GM12878 (cell line): ENCODE measurements at regions not wholly inside any gene's neighbourhood (a gene's known extent, or its start where the extent isn't known, plus 50 kb on each side); places are given as distances from the start of the nearest gene placed in this dataset.

Experiments
- ATAC-seq: fragments of 200-7000 bp; cut with Tn5 transposase; 3 replicates; pipeline ENCODE4 v1.9.1; 2020; ENCODE audit warnings: mild to moderate bottlenecking, moderate library complexity
- BruUV-seq: library from RNA; stranded (reverse); fragments of 400-500 nt; replicated peaks from 2 replicates; lab custom pipeline; 2021; lab: Mats Ljungman, UMichigan
- CTCF ChIA-PET: fragments of 300-600 bp; sonication (Branson Sonifier 250); formaldehyde crosslinking; extraction: SDS; loops from one replicate; lab custom pipeline; 2021; ENCODE audit warnings: inconsistent platforms; lab: Yijun Ruan, JAX
- POLR2A ChIA-PET: fragments of 350-600 bp; formaldehyde crosslinking; extraction: SDS; loops from one replicate; lab custom pipeline; 2021; ENCODE audit warnings: inconsistent platforms; lab: Charles Lee
- RAD21 ChIA-PET: fragments of 300-600 bp; sonication (Branson Sonifier 250); formaldehyde crosslinking; loops from one replicate; lab custom pipeline; 2023; ENCODE audit warnings: antibody characterized with exemption; ENCODE audit not compliant: unreplicated experiment; lab: Charles Lee
- SMC1A ChIA-PET: fragments of 300-600 bp; sonication (Branson Sonifier 250); formaldehyde crosslinking; loops from one replicate; lab custom pipeline; 2023; ENCODE audit not compliant: unreplicated experiment, uncharacterized antibody; lab: Charles Lee
- DNase-seq: peaks from one replicate; pipeline ENCODE4 v3.0.0-alpha.2; 2011; ENCODE audit warnings: low read depth, low spot score
- FAIRE-seq: peaks from 3 replicates; lab custom pipeline; 2011; peaks lifted over from hg19 to GRCh38; lab: Jason Lieb, UNC
- H2AFZ ChIP-seq: 2 replicates; pipeline ENCODE4 v1.6.0; 2011; ENCODE audit warnings: low read depth, low read length, control low read depth; ENCODE audit not compliant: control insufficient read depth
- H3K27ac ChIP-seq: 2 replicates; pipeline ENCODE4 v1.5.1; 2011; ENCODE audit warnings: control low read depth; ENCODE audit not compliant: control insufficient read depth, insufficient read depth
- H3K27me3 ChIP-seq, 2 experiments: replicated peaks in 1 of 2; 2 replicates each; pipeline versions ENCODE4 v1.6.0 to v1.6.1; 2011; ENCODE audit warnings: low read length in 1 of 2; ENCODE audit not compliant: control insufficient read depth in 2 of 2, insufficient read depth in 2 of 2
- H3K36me3 ChIP-seq, 2 experiments: 2 replicates each; pipeline ENCODE4 v1.5.1; 2011; ENCODE audit warnings: low read length in 1 of 2; ENCODE audit not compliant: control insufficient read depth in 2 of 2, insufficient read depth in 2 of 2
- H3K4me1 ChIP-seq: 2 replicates; pipeline ENCODE4 v1.6.1; 2011; ENCODE audit warnings: mild to moderate bottlenecking, low read length, moderate library complexity, mixed read lengths; ENCODE audit not compliant: control insufficient read depth, insufficient read depth
- H3K4me2 ChIP-seq: 2 replicates; pipeline ENCODE4 v1.6.0; 2011; ENCODE audit warnings: control low read depth; ENCODE audit not compliant: control insufficient read depth, insufficient read depth
- H3K4me3 ChIP-seq: fragments of 200-600 bp; sonication (generic); 2 replicates; pipeline ENCODE4 v1.5.1; 2016
- H3K79me2 ChIP-seq: 2 replicates; pipeline ENCODE4 v1.6.0; 2011; ENCODE audit warnings: low read length; ENCODE audit not compliant: control insufficient read depth, insufficient read depth
- H3K9ac ChIP-seq: 2 replicates; pipeline ENCODE4 v1.8.0; 2011; ENCODE audit warnings: low read length, control low read depth, mixed read lengths; ENCODE audit not compliant: control insufficient read depth, insufficient read depth
- H3K9me3 ChIP-seq: replicated peaks from 3 replicates; pipeline ENCODE4 v1.5.1; 2011; ENCODE audit warnings: mild to moderate bottlenecking, low read length; ENCODE audit not compliant: control insufficient read depth, insufficient read depth
- H4K20me1 ChIP-seq: 2 replicates; pipeline ENCODE4 v1.6.0; 2011; ENCODE audit not compliant: control insufficient read depth, insufficient read depth
- ATF7 ChIP-seq: fragments of 450-650 bp; IDR thresholded peaks from 2 replicates; pipeline ENCODE4 v1.6.1; 2016; ENCODE audit warnings: low read depth, mild to moderate bottlenecking
- BCL11A ChIP-seq: IDR thresholded peaks from 2 replicates; pipeline ENCODE4 v1.6.1; 2011; ENCODE audit warnings: low read depth, low read length
- CBX5 ChIP-seq: sonication (generic); IDR thresholded peaks from 2 replicates; pipeline ENCODE4 v1.6.1; 2016; ENCODE audit warnings: low read depth, moderate library complexity, mild to moderate bottlenecking, inconsistent platforms
- HDGF ChIP-seq: fragments of 450-650 bp; IDR thresholded peaks from 2 replicates; pipeline ENCODE4 v1.6.1; 2016; ENCODE audit warnings: antibody characterized with exemption
- KDM1A ChIP-seq: fragments of 200-600 bp; sonication (generic); IDR thresholded peaks from 2 replicates; pipeline ENCODE4 v1.6.1; 2016; ENCODE audit warnings: borderline replicate concordance
- MTA2 ChIP-seq: fragments of 450-650 bp; IDR thresholded peaks from 2 replicates; pipeline ENCODE4 v1.6.1; 2016; ENCODE audit warnings: low read depth, mild to moderate bottlenecking, moderate library complexity
- NFIC ChIP-seq: IDR thresholded peaks from 2 replicates; pipeline ENCODE4 v1.6.1; 2012; ENCODE audit warnings: low read depth, mild to moderate bottlenecking, inconsistent platforms, low read length, moderate library complexity
- NR2C2 ChIP-seq: IDR thresholded peaks from 2 replicates; pipeline ENCODE4 v1.6.1; 2011; ENCODE audit warnings: borderline replicate concordance, low read depth; ENCODE audit not compliant: control insufficient read depth, insufficient read length
- SMC3 ChIP-seq: IDR thresholded peaks from 2 replicates; pipeline ENCODE4 v1.6.1; 2011; ENCODE audit warnings: low read length, improper control_type of control experiment, borderline replicate concordance
- SUPT20H ChIP-seq: IDR thresholded peaks from 2 replicates; pipeline ENCODE4 v1.6.1; 2011; ENCODE audit warnings: low read depth, mild to moderate bottlenecking, low read length, moderate library complexity, borderline replicate concordance; ENCODE audit not compliant: control insufficient read depth
- TBL1XR1 ChIP-seq: IDR thresholded peaks from 2 replicates; pipeline ENCODE4 v1.6.1; 2012; ENCODE audit warnings: low read depth, low read length, improper control_type of control experiment
- ZNF217 ChIP-seq: fragments of 450-650 bp; IDR thresholded peaks from 2 replicates; pipeline ENCODE4 v1.6.1; 2017; ENCODE audit warnings: antibody characterized with exemption, mild to moderate bottlenecking
- ZNF24 ChIP-seq: fragments of 450-650 bp; IDR thresholded peaks from 2 replicates; pipeline ENCODE4 v1.6.1; 2017; ENCODE audit warnings: antibody characterized with exemption, mild to moderate bottlenecking
- ZNF384 ChIP-seq: IDR thresholded peaks from 2 replicates; pipeline ENCODE4 v1.6.1; 2012; ENCODE audit warnings: low read depth, mild to moderate bottlenecking, low read length, improper control_type of control experiment, borderline replicate concordance
- ZNF622 ChIP-seq: fragments of 450-650 bp; IDR thresholded peaks from 2 replicates; pipeline ENCODE4 v1.6.1; 2017; ENCODE audit warnings: mild to moderate bottlenecking, inconsistent platforms
- WGBS: methylation state at CpG from one replicate; pipeline ENCODE4 v1.1.6; 2016; ENCODE audit warnings: low lambda C conversion rate; ENCODE audit not compliant: insufficient replicate concordance, insufficient coverage; ENCODE audit errors: missing lambda C conversion rate; 5-methylcytosine and 5-hydroxymethylcytosine counted together
- in situ Hi-C: fragments of 300-500 bp; cut with MboI; formaldehyde crosslinking; loops from 9 replicates; pipeline ENCODE4 v1.14.3; 2018; ENCODE audit warnings: mixed read lengths
- intact Hi-C: fragments of 100-400 bp; cut with micrococcal nuclease; formaldehyde crosslinking; loops from one replicate; pipeline ENCODE4 v1.14.2; 2022; ENCODE audit not compliant: unreplicated experiment
- TF ChIP-seq, protein P1 (sequence below): fragments of 450-650 bp; IDR thresholded peaks from 2 replicates; pipeline ENCODE4 v1.6.1; 2014; ENCODE audit warnings: mild to moderate bottlenecking
- TF ChIP-seq, protein P2 (sequence below): fragments of 450-650 bp; IDR thresholded peaks from 2 replicates; pipeline ENCODE4 v1.6.1; 2018; ENCODE audit warnings: mild to moderate bottlenecking, low read depth, moderate library complexity; ENCODE audit not compliant: partially characterized antibody

- 38% methylated on average over 8 of the region's 9 CpGs for WGBS
- in situ Hi-C loops, result no loop called here
- no peak overlapping the region for H3K27ac ChIP-seq
- ChIA-PET CTCF (interaction anchor here (0.6 kb wide), 1 partner anchor 762 kb away, joined by 4 read pairs; no protein-coding TSS in a partner anchor), RAD21 (no interaction called here), POLR2A (no interaction called here)
- no peak overlapping the region for H3K4me3 ChIP-seq
- no peak for ATAC-seq
- no peaks in the 10 kb centered on the region for H3K4me1 ChIP-seq
- H3K27me3 ChIP-seq, result no peaks in the 10 kb centered on the region
- no peak for FAIRE-seq
- H4K20me1 ChIP-seq, result no peaks in the 10 kb centered on the region
- no peak for DNase-seq
- no peaks in the 10 kb centered on the region for H3K79me2 ChIP-seq
- H2AFZ ChIP-seq, result no peak overlapping the region
- no TSS peak for BruUV-seq
- no peak overlapping the region for H3K4me2 ChIP-seq
- no peak for TF ChIP-seq SUPT20H
- TF ChIP-seq, all 136 proteins: peak for 0
- Histone ChIP-seq H3K36me3 (no peaks in the 10 kb centered on the region), H3K9me3 (no peaks in the 10 kb centered on the region), H3K9ac (no peak overlapping the region)
- SMC1A ChIA-PET, result interaction anchor here (0.6 kb wide), 1 partner anchor 227 kb away, joined by 3 read pairs; no protein-coding TSS in a partner anchor
- intact Hi-C loops, result no loop called here
Measured at GRCh38 chr10:3595736-3596135, 189.3 kb downstream of the KLF6 start.

- ATAC-seq (no peak), FAIRE-seq (no peak), DNase-seq (no peak)
- ChIA-PET POLR2A (no interaction called here), RAD21 (no interaction called here), CTCF (interaction anchor here (1.0 kb wide), 1 partner anchor 9 kb away, joined by 3 read pairs; no protein-coding TSS in a partner anchor), SMC1A (no interaction called here)
- no TSS peak for BruUV-seq
- no peaks in the 10 kb centered on the region for H4K20me1 ChIP-seq
- H3K4me1 ChIP-seq, result no peaks in the 10 kb centered on the region
- no peaks in the 10 kb centered on the region for H3K36me3 ChIP-seq
- in situ Hi-C loops (no loop called here), intact Hi-C loops (no loop called here)
- no peaks in the 10 kb centered on the region for H3K27me3 ChIP-seq
- no peak overlapping the region for H3K4me2 ChIP-seq
- 74% methylated on average over 6 of the region's 6 CpGs for WGBS
- no peak overlapping the region for H3K27ac ChIP-seq
- no peak overlapping the region for H3K4me3 ChIP-seq
- H3K9ac ChIP-seq, result no peak overlapping the region
- H3K79me2 ChIP-seq, result no peaks in the 10 kb centered on the region
- H3K9me3 ChIP-seq, result no peaks in the 10 kb centered on the region
- no peak overlapping the region for H2AFZ ChIP-seq
- TF ChIP-seq CBX5 (no peak), HDGF (no peak), KDM1A (no peak), BCL11A (no peak), ZNF24 (no peak), TBL1XR1 (no peak), NFIC (no peak), NR2C2 (no peak), ATF7 (no peak), MTA2 (no peak), ZNF217 (no peak), ZNF384 (no peak), ZNF622 (no peak), SMC3 (no peak)
- TF ChIP-seq, protein P1, sequence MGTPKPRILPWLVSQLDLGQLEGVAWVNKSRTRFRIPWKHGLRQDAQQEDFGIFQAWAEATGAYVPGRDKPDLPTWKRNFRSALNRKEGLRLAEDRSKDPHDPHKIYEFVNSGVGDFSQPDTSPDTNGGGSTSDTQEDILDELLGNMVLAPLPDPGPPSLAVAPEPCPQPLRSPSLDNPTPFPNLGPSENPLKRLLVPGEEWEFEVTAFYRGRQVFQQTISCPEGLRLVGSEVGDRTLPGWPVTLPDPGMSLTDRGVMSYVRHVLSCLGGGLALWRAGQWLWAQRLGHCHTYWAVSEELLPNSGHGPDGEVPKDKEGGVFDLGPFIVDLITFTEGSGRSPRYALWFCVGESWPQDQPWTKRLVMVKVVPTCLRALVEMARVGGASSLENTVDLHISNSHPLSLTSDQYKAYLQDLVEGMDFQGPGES, result no peak
- TF ChIP-seq, protein P2, sequence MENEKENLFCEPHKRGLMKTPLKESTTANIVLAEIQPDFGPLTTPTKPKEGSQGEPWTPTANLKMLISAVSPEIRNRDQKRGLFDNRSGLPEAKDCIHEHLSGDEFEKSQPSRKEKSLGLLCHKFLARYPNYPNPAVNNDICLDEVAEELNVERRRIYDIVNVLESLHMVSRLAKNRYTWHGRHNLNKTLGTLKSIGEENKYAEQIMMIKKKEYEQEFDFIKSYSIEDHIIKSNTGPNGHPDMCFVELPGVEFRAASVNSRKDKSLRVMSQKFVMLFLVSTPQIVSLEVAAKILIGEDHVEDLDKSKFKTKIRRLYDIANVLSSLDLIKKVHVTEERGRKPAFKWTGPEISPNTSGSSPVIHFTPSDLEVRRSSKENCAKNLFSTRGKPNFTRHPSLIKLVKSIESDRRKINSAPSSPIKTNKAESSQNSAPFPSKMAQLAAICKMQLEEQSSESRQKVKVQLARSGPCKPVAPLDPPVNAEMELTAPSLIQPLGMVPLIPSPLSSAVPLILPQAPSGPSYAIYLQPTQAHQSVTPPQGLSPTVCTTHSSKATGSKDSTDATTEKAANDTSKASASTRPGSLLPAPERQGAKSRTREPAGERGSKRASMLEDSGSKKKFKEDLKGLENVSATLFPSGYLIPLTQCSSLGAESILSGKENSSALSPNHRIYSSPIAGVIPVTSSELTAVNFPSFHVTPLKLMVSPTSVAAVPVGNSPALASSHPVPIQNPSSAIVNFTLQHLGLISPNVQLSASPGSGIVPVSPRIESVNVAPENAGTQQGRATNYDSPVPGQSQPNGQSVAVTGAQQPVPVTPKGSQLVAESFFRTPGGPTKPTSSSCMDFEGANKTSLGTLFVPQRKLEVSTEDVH, result no peak
Measured at GRCh38 chr10:3593611-3594010, 191.4 kb downstream of the KLF6 start.
